SK-N-SH (cell line): ENCODE measurements at regions not wholly inside any gene's neighbourhood (a gene's known extent, or its start where the extent isn't known, plus 50 kb on each side); places are given as distances from the start of the nearest gene placed in this dataset.

Experiments
- CTCF ChIA-PET: fragments of 300-600, 350-600 bp; formaldehyde crosslinking; extraction: SDS; loops from one replicate; lab custom pipeline; 2021; lab: Yijun Ruan, JAX
- POLR2A ChIA-PET: fragments of 350-600 bp; sonication (Branson Sonifier 250); formaldehyde crosslinking; extraction: SDS; loops from one replicate; lab custom pipeline; 2020; ENCODE audit warnings: antibody characterized with exemption, inconsistent platforms; lab: Yijun Ruan, JAX
- DNase-seq: peaks from one replicate; pipeline ENCODE4 v3.0.0; 2012
- H2AFZ ChIP-seq: fragments of 200-600 bp; sonication (generic); 2 replicates; pipeline ENCODE4 v1.8.1; 2016; ENCODE audit warnings: antibody characterized with exemption, mild to moderate bottlenecking, low read depth
- H3F3A ChIP-seq: fragments of 200-600 bp; sonication (generic); replicated peaks from 2 replicates; pipeline ENCODE3; 2016; ENCODE audit warnings: antibody characterized with exemption, mild to moderate bottlenecking; ENCODE audit not compliant: insufficient read depth
- H3K27ac ChIP-seq, 2 experiments: fragments of 200-500 bp in 1 of 2; fragments of 200-600 bp in 1 of 2; sonication (Bioruptor generic) in 1 of 2; sonication (generic), shearing (Covaris generic) in 1 of 2; 2 replicates each; pipeline versions ENCODE4 v1.5.1 to v1.6.1; 2014 to 2016; ENCODE audit warnings: low read depth in 2 of 2, inconsistent platforms in 1 of 2, low read length in 1 of 2, mild to moderate bottlenecking in 1 of 2, mixed read lengths in 1 of 2
- H3K27me3 ChIP-seq: fragments of 200-600 bp; sonication (generic), shearing (Covaris generic); 2 replicates; pipeline ENCODE4 v1.6.1; 2016; ENCODE audit warnings: mixed run types; ENCODE audit not compliant: insufficient read depth
- H3K36me3 ChIP-seq, 2 experiments: fragments of 200-500 bp in 1 of 2; fragments of 200-600 bp in 1 of 2; sonication (Bioruptor generic) in 1 of 2; sonication (generic) in 1 of 2; replicated peaks in 1 of 2; 2 replicates each; pipeline versions ENCODE3 to v1.5.1; 2014 to 2016; ENCODE audit warnings: low read length in 1 of 2, mild to moderate bottlenecking in 1 of 2; ENCODE audit not compliant: insufficient read depth in 2 of 2, control insufficient read depth in 1 of 2
- H3K4me1 ChIP-seq, 2 experiments: fragments of 200-500 bp in 1 of 2; fragments of 200-600 bp in 1 of 2; sonication (Bioruptor generic) in 1 of 2; sonication (generic), shearing (Covaris generic) in 1 of 2; 2 replicates each; pipeline versions ENCODE4 v1.5.1 to v1.6.1; 2014 to 2016; ENCODE audit warnings: low read depth in 1 of 2, low read length in 1 of 2, mixed run types in 1 of 2; ENCODE audit not compliant: insufficient read depth in 2 of 2, control insufficient read depth in 1 of 2
- H3K4me2 ChIP-seq: fragments of 200-600 bp; sonication (generic), shearing (Covaris generic); 2 replicates; pipeline ENCODE4 v1.6.1; 2017; ENCODE audit warnings: mixed run types
- H3K4me3 ChIP-seq, 2 experiments: fragments of 200-500 bp in 1 of 2; fragments of 200-600 bp in 1 of 2; sonication (Bioruptor generic) in 1 of 2; sonication (generic), shearing (Covaris generic) in 1 of 2; 2 replicates each; pipeline versions ENCODE4 v1.5.1 to v1.8.1; 2014 to 2016; ENCODE audit warnings: low read depth in 2 of 2, inconsistent platforms in 1 of 2, low read length in 1 of 2, mild to moderate bottlenecking in 1 of 2, mixed read lengths in 1 of 2, moderate library complexity in 1 of 2
- H3K79me2 ChIP-seq: fragments of 200-600 bp; sonication (generic); 2 replicates; pipeline ENCODE4 v1.8.1; 2017; ENCODE audit warnings: mild to moderate bottlenecking; ENCODE audit not compliant: insufficient read depth
- H3K9ac ChIP-seq: fragments of 200-600 bp; sonication (generic); 2 replicates; pipeline ENCODE4 v1.6.1; 2017; ENCODE audit warnings: mixed run types
- H3K9me2 ChIP-seq: fragments of 200-600 bp; sonication (generic); 2 replicates; pipeline ENCODE4 v1.6.1; 2017; ENCODE audit warnings: mixed run types
- H3K9me3 ChIP-seq: fragments of 200-600 bp; sonication (generic); 2 replicates; pipeline ENCODE4 v1.6.1; 2017; ENCODE audit warnings: mixed run types, mild to moderate bottlenecking, moderate library complexity
- H4K20me1 ChIP-seq: fragments of 200-600 bp; sonication (generic); 2 replicates; pipeline ENCODE4 v1.6.1; 2017; ENCODE audit warnings: mild to moderate bottlenecking, mixed run types; ENCODE audit not compliant: insufficient read depth
- CHD2 ChIP-seq: fragments of 150-350 bp; IDR thresholded peaks from 2 replicates; pipeline ENCODE4 v1.6.1; 2018; ENCODE audit warnings: low read length; ENCODE audit not compliant: partially characterized antibody
- ELF1 ChIP-seq: IDR thresholded peaks from 2 replicates; pipeline ENCODE4 v1.4.0; 2012
- FOXJ3 ChIP-seq: sonication (generic); formaldehyde crosslinking; IDR thresholded peaks from 2 replicates; pipeline ENCODE4 v1.5.1; 2020; ENCODE audit warnings: mild to moderate bottlenecking, missing genetic modification reagents
- FOXM1 ChIP-seq: IDR thresholded peaks from 2 replicates; pipeline ENCODE4 v1.4.0; 2012; ENCODE audit warnings: low read depth, mild to moderate bottlenecking
- GABPA ChIP-seq: IDR thresholded peaks from 2 replicates; pipeline ENCODE4 v1.4.0; 2012; ENCODE audit warnings: low read depth, mild to moderate bottlenecking
- GATA2 ChIP-seq: sonication (generic); formaldehyde crosslinking; IDR thresholded peaks from 2 replicates; pipeline ENCODE4 v1.5.0; 2020; ENCODE audit warnings: mild to moderate bottlenecking, missing genetic modification reagents
- JUND ChIP-seq: IDR thresholded peaks from 2 replicates; pipeline ENCODE4 v1.4.0; 2012
- MXI1 ChIP-seq: IDR thresholded peaks from 2 replicates; pipeline ENCODE4 v1.6.1; 2012; ENCODE audit warnings: mild to moderate bottlenecking, low read depth, low read length, improper control_type of control experiment
- NRF1 ChIP-seq: IDR thresholded peaks from 2 replicates; pipeline ENCODE4 v1.6.1; 2012; ENCODE audit warnings: low read depth, mild to moderate bottlenecking, low read length
- RAD21 ChIP-seq: IDR thresholded peaks from 2 replicates; pipeline ENCODE4 v1.6.1; 2012; ENCODE audit warnings: mild to moderate bottlenecking, low read length
- RFX5 ChIP-seq: IDR thresholded peaks from 2 replicates; pipeline ENCODE4 v1.6.1; 2012; ENCODE audit warnings: mild to moderate bottlenecking, improper control_type of control experiment, low read length
- RXRA ChIP-seq: IDR thresholded peaks from 2 replicates; pipeline ENCODE4 v1.4.0; 2012; ENCODE audit warnings: low read depth, mild to moderate bottlenecking, borderline replicate concordance
- SIN3A ChIP-seq: IDR thresholded peaks from 2 replicates; pipeline ENCODE4 v1.6.1; 2012; ENCODE audit warnings: low read depth, mild to moderate bottlenecking, low read length, moderate library complexity, borderline replicate concordance
- SMC3 ChIP-seq: IDR thresholded peaks from 2 replicates; pipeline ENCODE4 v1.6.1; 2012; ENCODE audit warnings: low read depth, low read length, improper control_type of control experiment
- TAF1 ChIP-seq: IDR thresholded peaks from 2 replicates; pipeline ENCODE4 v1.6.1; 2012; ENCODE audit warnings: low read depth, mild to moderate bottlenecking, low read length, moderate library complexity, borderline replicate concordance
- TEAD4 ChIP-seq: IDR thresholded peaks from 2 replicates; pipeline ENCODE4 v1.4.0; 2012; ENCODE audit warnings: mild to moderate bottlenecking, borderline replicate concordance; ENCODE audit not compliant: insufficient read depth
- WGBS: methylation state at CpG from one replicate; pipeline ENCODE4 v1.1.6; 2017; ENCODE audit warnings: low lambda C conversion rate; 5-methylcytosine and 5-hydroxymethylcytosine counted together
- TF ChIP-seq, protein P1 (sequence below): IDR thresholded peaks from 2 replicates; pipeline ENCODE4 v1.6.1; 2012; ENCODE audit warnings: mild to moderate bottlenecking, low read depth, low read length, moderate library complexity
- TF ChIP-seq, protein P2 (sequence below): IDR thresholded peaks from 2 replicates; pipeline ENCODE4; 2012
- TF ChIP-seq, protein P3 (sequence below): fragments of 150-350 bp; IDR thresholded peaks from 2 replicates; pipeline ENCODE4 v1.6.1; 2016; ENCODE audit warnings: mild to moderate bottlenecking, low read depth, low read length

GRCh38 chr21:31449921-31450535 is 106.0 kb upstream of the TIAM1 start:
- Histone ChIP-seq H3K9me3 (no peaks in the 10 kb centered on the region), H3F3A (no peaks in the 10 kb centered on the region), H3K4me3 (no peak overlapping the region), H4K20me1 (no peaks in the 10 kb centered on the region), H3K9ac (no peak overlapping the region), H3K36me3 (no peaks in the 10 kb centered on the region), H3K9me2 (no peaks in the 10 kb centered on the region), H3K79me2 (no peaks in the 10 kb centered on the region), H2AFZ (no peak overlapping the region), H3K4me2 (no peak overlapping the region), H3K4me1 (peaks cover 0 to 2% of the 10 kb centered on the region in 2 experiments; a peak in 1 of 4 replicates), H3K27ac (no peak overlapping the region), H3K27me3 (no peaks in the 10 kb centered on the region)
- TF ChIP-seq RXRA (no peak), FOXM1 (no peak), CHD2 (no peak), RFX5 (no peak), GATA2 (CRISPR knock-in tag) (no peak), ELF1 (no peak), SIN3A (no peak), TEAD4 (no peak), SMC3 (no peak), RAD21 (no peak)
- TF ChIP-seq, protein P1, sequence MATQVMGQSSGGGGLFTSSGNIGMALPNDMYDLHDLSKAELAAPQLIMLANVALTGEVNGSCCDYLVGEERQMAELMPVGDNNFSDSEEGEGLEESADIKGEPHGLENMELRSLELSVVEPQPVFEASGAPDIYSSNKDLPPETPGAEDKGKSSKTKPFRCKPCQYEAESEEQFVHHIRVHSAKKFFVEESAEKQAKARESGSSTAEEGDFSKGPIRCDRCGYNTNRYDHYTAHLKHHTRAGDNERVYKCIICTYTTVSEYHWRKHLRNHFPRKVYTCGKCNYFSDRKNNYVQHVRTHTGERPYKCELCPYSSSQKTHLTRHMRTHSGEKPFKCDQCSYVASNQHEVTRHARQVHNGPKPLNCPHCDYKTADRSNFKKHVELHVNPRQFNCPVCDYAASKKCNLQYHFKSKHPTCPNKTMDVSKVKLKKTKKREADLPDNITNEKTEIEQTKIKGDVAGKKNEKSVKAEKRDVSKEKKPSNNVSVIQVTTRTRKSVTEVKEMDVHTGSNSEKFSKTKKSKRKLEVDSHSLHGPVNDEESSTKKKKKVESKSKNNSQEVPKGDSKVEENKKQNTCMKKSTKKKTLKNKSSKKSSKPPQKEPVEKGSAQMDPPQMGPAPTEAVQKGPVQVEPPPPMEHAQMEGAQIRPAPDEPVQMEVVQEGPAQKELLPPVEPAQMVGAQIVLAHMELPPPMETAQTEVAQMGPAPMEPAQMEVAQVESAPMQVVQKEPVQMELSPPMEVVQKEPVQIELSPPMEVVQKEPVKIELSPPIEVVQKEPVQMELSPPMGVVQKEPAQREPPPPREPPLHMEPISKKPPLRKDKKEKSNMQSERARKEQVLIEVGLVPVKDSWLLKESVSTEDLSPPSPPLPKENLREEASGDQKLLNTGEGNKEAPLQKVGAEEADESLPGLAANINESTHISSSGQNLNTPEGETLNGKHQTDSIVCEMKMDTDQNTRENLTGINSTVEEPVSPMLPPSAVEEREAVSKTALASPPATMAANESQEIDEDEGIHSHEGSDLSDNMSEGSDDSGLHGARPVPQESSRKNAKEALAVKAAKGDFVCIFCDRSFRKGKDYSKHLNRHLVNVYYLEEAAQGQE = no peak
- TF ChIP-seq, protein P2, sequence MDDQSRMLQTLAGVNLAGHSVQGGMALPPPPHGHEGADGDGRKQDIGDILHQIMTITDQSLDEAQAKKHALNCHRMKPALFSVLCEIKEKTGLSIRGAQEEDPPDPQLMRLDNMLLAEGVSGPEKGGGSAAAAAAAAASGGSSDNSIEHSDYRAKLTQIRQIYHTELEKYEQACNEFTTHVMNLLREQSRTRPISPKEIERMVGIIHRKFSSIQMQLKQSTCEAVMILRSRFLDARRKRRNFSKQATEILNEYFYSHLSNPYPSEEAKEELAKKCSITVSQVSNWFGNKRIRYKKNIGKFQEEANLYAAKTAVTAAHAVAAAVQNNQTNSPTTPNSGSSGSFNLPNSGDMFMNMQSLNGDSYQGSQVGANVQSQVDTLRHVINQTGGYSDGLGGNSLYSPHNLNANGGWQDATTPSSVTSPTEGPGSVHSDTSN = no peak
- ChIA-PET CTCF (no interaction called here), POLR2A (no interaction called here)
- 61% methylated on average over 11 of the region's 11 CpGs for WGBS
- no peak for DNase-seq

- Histone ChIP-seq H3K4me2 (no peak overlapping the region), H3F3A (no peaks in the 10 kb centered on the region), H3K4me3 (no peak overlapping the region), H3K36me3 (no peaks in the 10 kb centered on the region), H3K27me3 (no peaks in the 10 kb centered on the region), H3K79me2 (no peaks in the 10 kb centered on the region), H3K9me3 (no peaks in the 10 kb centered on the region), H2AFZ (no peak overlapping the region), H3K4me1 (peaks cover 0 to 2% of the 10 kb centered on the region in 2 experiments; a peak in 1 of 4 replicates), H3K9ac (no peak overlapping the region), H3K27ac (no peak overlapping the region), H4K20me1 (no peaks in the 10 kb centered on the region), H3K9me2 (no peaks in the 10 kb centered on the region)
- no peak for DNase-seq
- CTCF ChIA-PET = no interaction called here
- 13% methylated on average over 3 of the region's 3 CpGs for WGBS
- POLR2A ChIA-PET = no interaction called here
- TF ChIP-seq NRF1 (no peak), FOXJ3 (CRISPR knock-in tag) (no peak), GABPA (no peak), JUND (no peak), MXI1 (no peak), SMC3 (no peak), TAF1 (no peak), TEAD4 (no peak)
- TF ChIP-seq, protein P3, sequence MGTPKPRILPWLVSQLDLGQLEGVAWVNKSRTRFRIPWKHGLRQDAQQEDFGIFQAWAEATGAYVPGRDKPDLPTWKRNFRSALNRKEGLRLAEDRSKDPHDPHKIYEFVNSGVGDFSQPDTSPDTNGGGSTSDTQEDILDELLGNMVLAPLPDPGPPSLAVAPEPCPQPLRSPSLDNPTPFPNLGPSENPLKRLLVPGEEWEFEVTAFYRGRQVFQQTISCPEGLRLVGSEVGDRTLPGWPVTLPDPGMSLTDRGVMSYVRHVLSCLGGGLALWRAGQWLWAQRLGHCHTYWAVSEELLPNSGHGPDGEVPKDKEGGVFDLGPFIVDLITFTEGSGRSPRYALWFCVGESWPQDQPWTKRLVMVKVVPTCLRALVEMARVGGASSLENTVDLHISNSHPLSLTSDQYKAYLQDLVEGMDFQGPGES = no peak
- TF ChIP-seq, protein P2 = no peak
Observed at GRCh38 chr21:31448496-31448895, 104.4 kb upstream of the TIAM1 start.
